ENCODE measurements at regions not wholly inside any gene's neighbourhood (a gene's known extent, or its start where the extent isn't known, plus 50 kb on each side); places are given as distances from the start of the nearest gene placed in this dataset.

- Histone ChIP-seq H3K9me3 (ENCODE audit: low read depth, low read length, poor library complexity, severe bottlenecking) (no peaks in the 10 kb centered on the region), H3K27ac (ENCODE audit: low read depth, low read length, poor library complexity, severe bottlenecking) (no peak overlapping the region), H3K36me3 (ENCODE audit: insufficient read depth, low read length, poor library complexity, severe bottlenecking) (no peaks in the 10 kb centered on the region), H3K27me3 (replicated peaks; ENCODE audit: insufficient read depth, low read depth, low read length, poor library complexity) (no peaks in the 10 kb centered on the region), H3K4me1 (ENCODE audit: insufficient read depth, low read length, poor library complexity, severe bottlenecking) (peaks cover 7% of the 10 kb centered on the region), H3K4me3 (ENCODE audit: low read depth, low read length, poor library complexity, severe bottlenecking) (no peak overlapping the region)
- DNase-seq (ENCODE audit: low spot score), result no peak
- intact Hi-C loops (cut with micrococcal nuclease; ENCODE audit: unreplicated experiment), result no loop called here
- POLR2A ChIA-PET (ENCODE audit: low non-redundant PET), result no interaction called here
- BruUV-seq (replicated peaks), result no TSS peak
- no peak for TF ChIP-seq EZH2 (IDR thresholded peaks at IDR 0.05; ENCODE audit: borderline replicate concordance, low read depth, low read length, poor library complexity, severe bottlenecking)
- TF ChIP-seq CTCF (conservative IDR thresholded peaks at IDR 0.05; ENCODE audit: low read depth, low read length), result no peak
- CTCF ChIA-PET, result no interaction called here
These were observed 175.7 kb downstream of the ETAA1 start for GRCh38 chr2:67572721-67573435.

GRCh38 chr2:67574230-67574629, 177.1 kb downstream of the ETAA1 start:
- Histone ChIP-seq H3K9me3 (ENCODE audit: low read depth, low read length, poor library complexity, severe bottlenecking) (no peaks in the 10 kb centered on the region), H3K27me3 (replicated peaks; ENCODE audit: insufficient read depth, low read depth, low read length, poor library complexity) (no peaks in the 10 kb centered on the region), H3K27ac (ENCODE audit: low read depth, low read length, poor library complexity, severe bottlenecking) (peak overlapping the region; percentile 31), H3K4me1 (ENCODE audit: insufficient read depth, low read length, poor library complexity, severe bottlenecking) (peaks cover 7% of the 10 kb centered on the region), H3K4me3 (ENCODE audit: low read depth, low read length, poor library complexity, severe bottlenecking) (no peak overlapping the region), H3K36me3 (ENCODE audit: insufficient read depth, low read length, poor library complexity, severe bottlenecking) (no peaks in the 10 kb centered on the region)
- ChIA-PET CTCF (no interaction called here), POLR2A (ENCODE audit: low non-redundant PET) (no interaction called here)
- no TSS peak for BruUV-seq (replicated peaks)
- intact Hi-C loops (cut with micrococcal nuclease; ENCODE audit: unreplicated experiment), result no loop called here
- no peak for TF ChIP-seq CTCF (conservative IDR thresholded peaks at IDR 0.05; ENCODE audit: low read depth, low read length)
- no peak for TF ChIP-seq EZH2 (IDR thresholded peaks at IDR 0.05; ENCODE audit: borderline replicate concordance, low read depth, low read length, poor library complexity, severe bottlenecking)
- DNase-seq (ENCODE audit: low spot score), result peak; percentile 76

DNA sequence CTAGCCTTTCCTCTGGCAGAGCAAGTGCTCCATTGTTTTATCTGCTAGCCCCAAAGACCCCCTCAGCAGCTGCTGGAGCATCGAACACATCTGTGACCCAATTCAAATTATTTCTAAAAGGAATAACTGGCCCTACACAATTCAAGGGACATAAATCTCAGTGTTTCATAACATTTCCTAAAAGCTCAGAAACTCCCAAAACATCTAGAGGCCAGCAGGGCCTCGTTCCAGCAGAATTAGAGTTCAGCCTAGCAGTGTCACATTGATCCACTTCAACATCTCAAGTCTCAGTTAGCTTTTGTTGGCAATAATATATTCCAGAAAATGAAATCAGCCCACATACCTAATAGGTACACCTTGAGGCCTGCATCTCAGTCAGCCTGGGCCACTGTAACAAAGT, 179.1 kb downstream of the ETAA1 start:
- CTCF ChIA-PET, result interaction anchor here (0.5 kb wide), 1 partner anchor 773 kb away, joined by 13 read pairs; no protein-coding TSS in a partner anchor
- BruUV-seq (replicated peaks), result no TSS peak
- no peak for TF ChIP-seq EZH2 (IDR thresholded peaks at IDR 0.05; ENCODE audit: borderline replicate concordance, low read depth, low read length, poor library complexity, severe bottlenecking)
- POLR2A ChIA-PET (ENCODE audit: low non-redundant PET), result no interaction called here
- no peak overlapping the region for H3K27ac ChIP-seq (ENCODE audit: low read depth, low read length, poor library complexity, severe bottlenecking)
- H3K27me3 ChIP-seq (replicated peaks; ENCODE audit: insufficient read depth, low read depth, low read length, poor library complexity), result no peaks in the 10 kb centered on the region
- H3K9me3 ChIP-seq (ENCODE audit: low read depth, low read length, poor library complexity, severe bottlenecking), result no peaks in the 10 kb centered on the region
- DNase-seq (ENCODE audit: low spot score), result no peak
- intact Hi-C loops (cut with micrococcal nuclease; ENCODE audit: unreplicated experiment), result no loop called here
- no peaks in the 10 kb centered on the region for H3K36me3 ChIP-seq (ENCODE audit: insufficient read depth, low read length, poor library complexity, severe bottlenecking)
- H3K4me3 ChIP-seq (ENCODE audit: low read depth, low read length, poor library complexity, severe bottlenecking), result no peak overlapping the region
- H3K4me1 ChIP-seq (ENCODE audit: insufficient read depth, low read length, poor library complexity, severe bottlenecking), result peaks cover 7% of the 10 kb centered on the region

DNA sequence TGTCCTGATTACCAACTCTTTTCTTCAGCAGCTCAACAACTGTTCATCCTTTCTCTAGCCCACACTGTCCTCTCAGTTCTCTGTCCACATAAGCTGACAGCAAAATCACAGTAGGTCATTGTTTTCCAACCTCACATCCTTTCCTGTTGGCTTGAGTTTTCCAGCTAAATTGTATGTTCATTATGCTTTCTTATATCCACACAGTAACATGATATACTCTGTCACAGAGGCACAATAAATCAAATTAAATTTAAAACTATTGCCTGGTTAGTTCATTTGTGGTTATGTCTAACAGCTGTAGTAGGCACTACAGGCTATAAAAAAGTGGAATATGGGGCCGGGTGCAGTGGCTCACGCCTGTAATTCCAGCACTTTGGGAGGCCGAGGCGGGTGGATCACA, 179.9 kb downstream of the ETAA1 start:
- intact Hi-C loops (cut with micrococcal nuclease; ENCODE audit: unreplicated experiment), result no loop called here
- Histone ChIP-seq H3K36me3 (ENCODE audit: insufficient read depth, low read length, poor library complexity, severe bottlenecking) (no peaks in the 10 kb centered on the region), H3K27me3 (replicated peaks; ENCODE audit: insufficient read depth, low read depth, low read length, poor library complexity) (no peaks in the 10 kb centered on the region), H3K27ac (ENCODE audit: low read depth, low read length, poor library complexity, severe bottlenecking) (no peak overlapping the region), H3K9me3 (ENCODE audit: low read depth, low read length, poor library complexity, severe bottlenecking) (no peaks in the 10 kb centered on the region), H3K4me1 (ENCODE audit: insufficient read depth, low read length, poor library complexity, severe bottlenecking) (peaks cover 7% of the 10 kb centered on the region), H3K4me3 (ENCODE audit: low read depth, low read length, poor library complexity, severe bottlenecking) (no peak overlapping the region)
- DNase-seq (ENCODE audit: low spot score), result no peak
- no TSS peak for BruUV-seq (replicated peaks)
- no peak for TF ChIP-seq CTCF (conservative IDR thresholded peaks at IDR 0.05; ENCODE audit: low read depth, low read length)
- no peak for TF ChIP-seq EZH2 (IDR thresholded peaks at IDR 0.05; ENCODE audit: borderline replicate concordance, low read depth, low read length, poor library complexity, severe bottlenecking)
- ChIA-PET CTCF (no interaction called here), POLR2A (ENCODE audit: low non-redundant PET) (no interaction called here)
